Left ventricle myocardium inferior (tissue), 1 donor: ENCODE measurements at regions not wholly inside any gene's neighbourhood (a gene's known extent, or its start where the extent isn't known, plus 50 kb on each side); places are given as distances from the start of the nearest gene placed in this dataset.

Experiments used
- DNase-seq: peaks from one replicate; pipeline ENCODE4 v3.0.0-alpha.2; 2020
- H3K27ac ChIP-seq: fragments of 200-600 bp; replicated peaks from 2 replicates; pipeline ENCODE4 v1.8.0; 2021
- H3K27me3 ChIP-seq: fragments of 200-600 bp; 2 replicates; pipeline ENCODE4 v1.8.0; 2021; ENCODE audit warnings: low read depth
- H3K36me3 ChIP-seq: fragments of 200-600 bp; 2 replicates; pipeline ENCODE4 v1.8.0; 2021
- H3K4me1 ChIP-seq: fragments of 200-600 bp; 2 replicates; pipeline ENCODE4 v1.8.0; 2021
- H3K4me3 ChIP-seq: fragments of 200-600 bp; 2 replicates; pipeline ENCODE4 v1.8.0; 2021; ENCODE audit warnings: mild to moderate bottlenecking, moderate library complexity
- H3K9me3 ChIP-seq: fragments of 200-600 bp; replicated peaks from 2 replicates; pipeline ENCODE4 v1.8.0; 2021
- CTCF ChIP-seq: fragments of 200-600 bp; IDR thresholded peaks from 2 replicates; pipeline ENCODE4 v1.8.0; 2021; ENCODE audit warnings: antibody characterized with exemption, mild to moderate bottlenecking, borderline replicate concordance
- intact Hi-C: fragments of 100-400 bp; cut with micrococcal nuclease; formaldehyde crosslinking; loops from one replicate; pipeline ENCODE4 v1.11.0; 2022
- donor health status: DM: no; HTN: yes; CAD: no; lungs with severe emphysema.

- intact Hi-C loops, result no loop called here
- DNase-seq, result no peak
- Histone ChIP-seq H3K9me3 (no peaks in the 10 kb centered on the region), H3K27ac (no peak overlapping the region), H3K27me3 (no peaks in the 10 kb centered on the region), H3K36me3 (no peaks in the 10 kb centered on the region), H3K4me3 (no peak overlapping the region), H3K4me1 (no peaks in the 10 kb centered on the region)
- TF ChIP-seq CTCF, result no peak
Measured at GRCh38 chrY:19307627-19308026, 436.9 kb downstream of the KDM5D start.

GRCh38 chrY:19303136-19303535, 441.4 kb downstream of the KDM5D start:
- intact Hi-C loops, result no loop called here
- no peaks in the 10 kb centered on the region for H3K4me1 ChIP-seq
- H3K36me3 ChIP-seq, result no peaks in the 10 kb centered on the region
- H3K27ac ChIP-seq, result no peak overlapping the region
- no peak overlapping the region for H3K4me3 ChIP-seq
- no peaks in the 10 kb centered on the region for H3K27me3 ChIP-seq
- TF ChIP-seq CTCF, result no peak
- peaks cover 1% of the 10 kb centered on the region for H3K9me3 ChIP-seq
- DNase-seq, result no peak

DNA sequence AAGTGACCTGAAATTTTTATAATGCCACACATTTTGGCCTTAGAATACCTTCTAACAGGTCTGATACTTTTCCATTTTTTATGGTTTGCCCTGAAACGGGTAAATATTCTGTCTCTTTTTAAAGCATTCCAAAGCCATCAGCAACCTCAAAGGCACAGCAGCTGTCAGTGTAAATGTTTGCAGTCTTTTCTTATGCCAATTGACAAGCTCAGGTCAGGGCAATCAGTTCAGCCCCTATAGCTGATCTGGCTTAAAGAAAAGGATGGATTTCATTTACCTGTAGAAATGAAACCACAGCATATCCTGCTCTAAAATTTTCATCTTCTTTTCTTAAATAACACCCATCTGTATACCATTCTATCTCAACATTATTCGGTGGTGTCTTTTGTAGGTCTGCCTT, 453.6 kb downstream of the KDM5D start:
- intact Hi-C loops, result no loop called here
- no peak for DNase-seq
- H3K27ac ChIP-seq, result no peak overlapping the region
- H3K4me1 ChIP-seq, result no peaks in the 10 kb centered on the region
- H3K27me3 ChIP-seq, result no peaks in the 10 kb centered on the region
- H3K4me3 ChIP-seq, result no peak overlapping the region
- H3K36me3 ChIP-seq, result no peaks in the 10 kb centered on the region
- no peak for TF ChIP-seq CTCF
- no peaks in the 10 kb centered on the region for H3K9me3 ChIP-seq

GRCh38 chrY:19274076-19274475, 470.4 kb downstream of the KDM5D start:
- Histone ChIP-seq H3K36me3 (no peaks in the 10 kb centered on the region), H3K4me1 (no peaks in the 10 kb centered on the region), H3K27ac (no peak overlapping the region), H3K27me3 (no peaks in the 10 kb centered on the region), H3K4me3 (no peak overlapping the region), H3K9me3 (no peaks in the 10 kb centered on the region)
- DNase-seq, result no peak
- intact Hi-C loops, result no loop called here
- TF ChIP-seq CTCF, result no peak

DNA sequence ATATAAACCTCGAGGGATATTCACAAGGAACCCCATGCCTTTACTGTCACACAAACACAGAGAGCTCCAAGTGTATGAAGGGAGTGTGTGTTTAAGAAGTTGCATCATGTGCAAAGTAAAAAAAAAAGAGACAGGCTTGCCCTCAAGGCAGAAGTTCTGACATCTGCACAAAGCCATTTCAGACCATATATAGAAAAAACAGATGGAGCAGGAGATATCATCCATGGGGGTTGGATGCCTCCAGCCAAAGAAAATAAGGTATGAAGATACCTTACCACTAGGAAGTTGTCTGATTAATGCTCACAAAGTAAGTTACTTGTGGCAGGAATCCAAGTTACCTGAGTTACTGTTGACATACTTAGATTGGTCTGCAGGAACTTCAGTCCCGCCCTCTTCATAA, 476.2 kb downstream of the KDM5D start:
- no peaks in the 10 kb centered on the region for H3K4me1 ChIP-seq
- H3K27me3 ChIP-seq, result no peaks in the 10 kb centered on the region
- H3K27ac ChIP-seq, result no peak overlapping the region
- no peaks in the 10 kb centered on the region for H3K9me3 ChIP-seq
- H3K36me3 ChIP-seq, result no peaks in the 10 kb centered on the region
- H3K4me3 ChIP-seq, result no peak overlapping the region
- intact Hi-C loops, result no loop called here
- no peak for DNase-seq
- TF ChIP-seq CTCF, result no peak

- Histone ChIP-seq H3K27ac (no peak overlapping the region), H3K4me3 (no peak overlapping the region), H3K27me3 (no peaks in the 10 kb centered on the region), H3K9me3 (no peaks in the 10 kb centered on the region), H3K4me1 (no peaks in the 10 kb centered on the region), H3K36me3 (no peaks in the 10 kb centered on the region)
- TF ChIP-seq CTCF, result no peak
- no peak for DNase-seq
- intact Hi-C loops, result no loop called here
Measured at GRCh38 chrY:19265404-19265803, 479.1 kb downstream of the KDM5D start.
